OCI-LY1 (cell line): ENCODE measurements at regions not wholly inside any gene's neighbourhood (a gene's known extent, or its start where the extent isn't known, plus 50 kb on each side); places are given as distances from the start of the nearest gene placed in this dataset.
A peak's percentile ranks its signal among the peaks of the same experiment; 100 is the strongest.
"Not testable (repeated sequence)": the region's sequence is repeated elsewhere in the genome, so short reads cannot be mapped to it uniquely, and the experiment has no call there.

Experiments used
- EZH2 ChIP-seq: fragments of 200-600 bp; sonication (generic), shearing (Covaris generic); IDR thresholded peaks from 2 replicates; pipeline ENCODE4 v1.8.0; 2017; ENCODE audit warnings: borderline replicate concordance, mixed run types, mild to moderate bottlenecking, antibody characterized with exemption, low read length, moderate library complexity, mixed read lengths
- TF ChIP-seq, protein P1 (sequence below): fragments of 200-600 bp; sonication (generic), shearing (Covaris generic); IDR thresholded peaks from 2 replicates; pipeline ENCODE4 v1.5.1; 2017; ENCODE audit warnings: mild to moderate bottlenecking, antibody characterized with exemption, low read length, moderate library complexity, mixed read lengths

DNA sequence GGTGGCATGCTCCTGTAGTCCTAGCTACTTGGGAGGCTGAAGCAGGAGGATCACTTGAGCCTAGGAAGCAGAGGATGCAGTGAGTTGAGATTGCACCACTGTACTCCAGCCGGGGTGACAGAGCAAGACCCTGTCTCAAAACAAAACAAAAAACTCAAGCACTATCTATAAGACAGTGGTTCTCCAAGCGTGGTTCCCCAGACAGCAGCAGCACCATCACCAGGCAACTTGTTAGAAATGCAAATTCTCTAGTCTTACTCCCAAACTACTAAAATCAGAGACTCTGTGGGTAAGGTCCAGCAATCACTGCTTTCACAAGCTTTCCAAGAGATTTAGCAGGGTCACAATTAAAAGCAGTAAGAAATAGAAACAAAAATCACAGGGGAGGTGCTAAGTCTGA, 177.0 kb upstream of the KCTD7 start:
- TF ChIP-seq, protein P1, sequence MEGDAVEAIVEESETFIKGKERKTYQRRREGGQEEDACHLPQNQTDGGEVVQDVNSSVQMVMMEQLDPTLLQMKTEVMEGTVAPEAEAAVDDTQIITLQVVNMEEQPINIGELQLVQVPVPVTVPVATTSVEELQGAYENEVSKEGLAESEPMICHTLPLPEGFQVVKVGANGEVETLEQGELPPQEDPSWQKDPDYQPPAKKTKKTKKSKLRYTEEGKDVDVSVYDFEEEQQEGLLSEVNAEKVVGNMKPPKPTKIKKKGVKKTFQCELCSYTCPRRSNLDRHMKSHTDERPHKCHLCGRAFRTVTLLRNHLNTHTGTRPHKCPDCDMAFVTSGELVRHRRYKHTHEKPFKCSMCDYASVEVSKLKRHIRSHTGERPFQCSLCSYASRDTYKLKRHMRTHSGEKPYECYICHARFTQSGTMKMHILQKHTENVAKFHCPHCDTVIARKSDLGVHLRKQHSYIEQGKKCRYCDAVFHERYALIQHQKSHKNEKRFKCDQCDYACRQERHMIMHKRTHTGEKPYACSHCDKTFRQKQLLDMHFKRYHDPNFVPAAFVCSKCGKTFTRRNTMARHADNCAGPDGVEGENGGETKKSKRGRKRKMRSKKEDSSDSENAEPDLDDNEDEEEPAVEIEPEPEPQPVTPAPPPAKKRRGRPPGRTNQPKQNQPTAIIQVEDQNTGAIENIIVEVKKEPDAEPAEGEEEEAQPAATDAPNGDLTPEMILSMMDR: peak; percentile 38; the same call in 1 of the 2 replicates
- not testable (repeated sequence) for TF ChIP-seq EZH2
